Coronary artery (tissue), 2 donors: ENCODE measurements at regions not wholly inside any gene's neighbourhood (a gene's known extent, or its start where the extent isn't known, plus 50 kb on each side); places are given as distances from the start of the nearest gene placed in this dataset.

ENCODE experiments used
- DNase-seq: peaks from one replicate; pipeline ENCODE4 v3.0.0-alpha.2; 2017; ENCODE audit warnings: low spot score
- H3K27ac ChIP-seq, 2 donors: fragments of 200-600 bp; sonication (generic); one replicate each; pipeline ENCODE4 v1.5.1; 2016 to 2019
- H3K4me3 ChIP-seq: fragments of 200-600 bp; sonication (generic); 2 replicates; pipeline ENCODE4 v1.5.1; 2016; ENCODE audit warnings: mild to moderate bottlenecking, moderate library complexity
- CTCF ChIP-seq: fragments of 200-600 bp; sonication (generic); IDR thresholded peaks from one replicate; pipeline ENCODE4 v1.5.1; 2019; ENCODE audit warnings: antibody characterized with exemption

DNA sequence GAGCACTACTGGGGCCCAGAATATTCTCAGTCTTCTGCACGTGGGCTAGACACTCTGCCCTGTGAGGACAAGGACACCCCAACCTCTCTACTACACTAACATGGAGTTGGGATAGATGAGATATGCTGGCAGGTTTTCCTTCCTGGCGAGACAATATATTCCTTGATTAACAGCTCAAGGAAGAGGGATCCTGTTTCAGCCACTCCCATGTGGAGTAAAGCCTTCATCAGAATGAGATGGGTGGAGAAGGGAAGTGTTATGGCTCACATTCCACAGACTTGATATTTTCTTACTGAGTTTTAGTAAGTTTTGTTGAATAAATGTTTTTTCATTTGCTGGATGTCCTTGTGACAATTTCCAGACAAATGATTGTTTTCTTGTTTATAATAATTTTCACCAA is 1187.6 kb downstream of the CDH12 start:
- no peak for TF ChIP-seq CTCF
- no peak for DNase-seq
- Histone ChIP-seq H3K27ac (no peak overlapping the region), H3K4me3 (no peak overlapping the region)

- no peak for TF ChIP-seq CTCF
- no peak for DNase-seq
- no peak overlapping the region for H3K4me3 ChIP-seq
- no peak overlapping the region for H3K27ac ChIP-seq
These were observed 1190.1 kb downstream of the CDH12 start for GRCh38 chr5:21663082-21663481.

GRCh38 chr5:21661184-21661583 is 1192.0 kb downstream of the CDH12 start:
- H3K4me3 ChIP-seq, result no peak overlapping the region
- H3K27ac ChIP-seq, result no peak overlapping the region
- no peak for DNase-seq
- TF ChIP-seq CTCF, result no peak

DNA sequence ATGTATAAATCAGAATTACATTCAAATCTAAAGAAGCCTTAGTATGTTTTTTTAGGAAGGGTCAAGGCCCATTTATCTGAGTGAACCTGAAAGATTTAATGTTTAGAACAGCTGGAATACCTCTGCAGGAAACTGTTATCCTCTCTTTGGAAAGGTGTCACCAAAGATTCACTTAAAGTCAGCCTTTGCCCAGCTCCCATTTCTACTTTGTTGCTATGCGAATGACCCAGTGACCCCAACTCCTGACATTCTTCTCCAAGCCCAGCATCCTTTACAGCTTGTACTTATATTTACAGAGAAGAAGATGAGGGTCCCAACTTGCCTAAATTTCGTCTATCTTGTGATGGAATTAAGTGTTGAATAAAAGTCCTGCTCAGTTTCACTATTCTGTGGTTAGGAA is 1198.6 kb downstream of the CDH12 start:
- DNase-seq, result no peak
- no peak overlapping the region for H3K4me3 ChIP-seq
- H3K27ac ChIP-seq, result no peak overlapping the region
- TF ChIP-seq CTCF, result no peak

GRCh38 chr5:21649969-21650368 is 1203.2 kb downstream of the CDH12 start:
- no peak overlapping the region for H3K27ac ChIP-seq
- no peak for TF ChIP-seq CTCF
- H3K4me3 ChIP-seq, result no peak overlapping the region
- DNase-seq, result no peak

- TF ChIP-seq CTCF, result no peak
- no peak overlapping the region for H3K4me3 ChIP-seq
- no peak for DNase-seq
- H3K27ac ChIP-seq, result no peak overlapping the region
These were observed 1206.7 kb downstream of the CDH12 start for GRCh38 chr5:21646469-21646868.

DNA sequence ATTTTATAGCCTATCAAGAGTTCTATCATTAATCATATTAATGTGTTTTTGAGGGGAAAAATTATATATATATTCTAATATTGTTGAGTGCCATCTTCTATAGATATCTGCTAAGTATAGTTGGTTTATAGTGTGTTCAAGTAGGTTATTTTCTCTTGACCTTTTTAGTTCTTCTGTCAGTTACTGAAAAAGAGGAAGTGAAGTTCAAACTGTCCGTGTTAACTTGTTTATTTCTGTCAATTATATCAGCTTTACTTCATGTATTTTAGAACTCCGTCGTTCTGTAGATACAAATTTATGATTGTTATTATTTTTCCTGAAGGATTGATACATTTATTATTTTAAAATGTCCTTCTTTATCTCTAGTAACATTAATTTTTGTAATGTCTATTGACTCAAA is 1209.1 kb downstream of the CDH12 start:
- no peak for DNase-seq
- H3K4me3 ChIP-seq, result no peak overlapping the region
- no peak overlapping the region for H3K27ac ChIP-seq
- TF ChIP-seq CTCF, result no peak
